Gastroesophageal sphincter (tissue), 3 donors: ENCODE measurements at regions not wholly inside any gene's neighbourhood (a gene's known extent, or its start where the extent isn't known, plus 50 kb on each side); places are given as distances from the start of the nearest gene placed in this dataset.

ENCODE experiments used
- EP300 ChIP-seq: sonication (generic); formaldehyde crosslinking; IDR thresholded peaks from one replicate; pipeline ENCODE4 v1.6.1; 2017; ENCODE audit warnings: antibody characterized with exemption, mild to moderate bottlenecking
- TF ChIP-seq, protein P1 (sequence below), 4 experiments: fragments of 200-600 bp in 2 of 4; fragments of 450-650 bp in 2 of 4; sonication (generic) in 1 of 4; IDR thresholded peaks; one replicate each; pipeline ENCODE4 v1.5.1; 2017 to 2019; ENCODE audit warnings: antibody characterized with exemption in 4 of 4, mild to moderate bottlenecking in 2 of 4, moderate library complexity in 2 of 4

DNA sequence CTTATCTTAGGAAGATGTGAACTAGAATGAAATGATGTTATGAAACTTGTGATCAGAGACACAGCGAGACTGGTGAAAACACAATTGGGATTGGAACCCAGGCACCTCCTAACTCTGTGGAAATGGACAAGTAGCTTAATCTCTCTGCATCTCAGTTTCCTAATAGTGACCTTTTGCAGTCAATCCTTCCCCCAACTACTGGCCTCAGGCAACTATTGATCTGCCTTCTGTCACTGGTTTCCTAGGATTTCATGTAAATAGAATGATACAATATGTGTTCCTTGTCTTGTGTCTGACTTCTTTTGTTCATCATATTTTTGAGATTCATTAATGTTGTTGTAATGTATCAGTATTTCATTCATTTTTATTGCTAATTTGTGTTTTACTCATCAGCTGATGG, 341.7 kb downstream of the REEP3 start:
- TF ChIP-seq, protein P1, sequence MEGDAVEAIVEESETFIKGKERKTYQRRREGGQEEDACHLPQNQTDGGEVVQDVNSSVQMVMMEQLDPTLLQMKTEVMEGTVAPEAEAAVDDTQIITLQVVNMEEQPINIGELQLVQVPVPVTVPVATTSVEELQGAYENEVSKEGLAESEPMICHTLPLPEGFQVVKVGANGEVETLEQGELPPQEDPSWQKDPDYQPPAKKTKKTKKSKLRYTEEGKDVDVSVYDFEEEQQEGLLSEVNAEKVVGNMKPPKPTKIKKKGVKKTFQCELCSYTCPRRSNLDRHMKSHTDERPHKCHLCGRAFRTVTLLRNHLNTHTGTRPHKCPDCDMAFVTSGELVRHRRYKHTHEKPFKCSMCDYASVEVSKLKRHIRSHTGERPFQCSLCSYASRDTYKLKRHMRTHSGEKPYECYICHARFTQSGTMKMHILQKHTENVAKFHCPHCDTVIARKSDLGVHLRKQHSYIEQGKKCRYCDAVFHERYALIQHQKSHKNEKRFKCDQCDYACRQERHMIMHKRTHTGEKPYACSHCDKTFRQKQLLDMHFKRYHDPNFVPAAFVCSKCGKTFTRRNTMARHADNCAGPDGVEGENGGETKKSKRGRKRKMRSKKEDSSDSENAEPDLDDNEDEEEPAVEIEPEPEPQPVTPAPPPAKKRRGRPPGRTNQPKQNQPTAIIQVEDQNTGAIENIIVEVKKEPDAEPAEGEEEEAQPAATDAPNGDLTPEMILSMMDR (IDR thresholded peaks at IDR 0.05): no peak
- no peak for TF ChIP-seq EP300
